Body of pancreas (tissue), 4 donors: ENCODE measurements at regions not wholly inside any gene's neighbourhood (a gene's known extent, or its start where the extent isn't known, plus 50 kb on each side); places are given as distances from the start of the nearest gene placed in this dataset.

Source experiments
- ATAC-seq: fragments of 150-250 bp; one replicate; pipeline ENCODE4 v1.9.1; 2016
- DNase-seq, 4 donors: peaks; one replicate each; pipeline ENCODE4 v3.0.0-alpha.2; 2019
- H3K27ac ChIP-seq, 4 donors: fragments of 200-600 bp; sonication (generic); 1 replicate in 3 of 4; 2 replicates in 1 of 4; pipeline versions ENCODE4 v1.5.1 to v1.6.1; 2016 to 2019; ENCODE audit warnings: mild to moderate bottlenecking in 1 of 4, mixed read lengths in 1 of 4, moderate library complexity in 1 of 4
- H3K27me3 ChIP-seq, 2 donors: fragments of 200-600 bp; sonication (generic); one replicate each; pipeline ENCODE4 v1.6.0; 2016; ENCODE audit warnings: mild to moderate bottlenecking in 1 of 2
- H3K36me3 ChIP-seq, 2 donors: fragments of 200-600 bp; sonication (generic); replicated peaks in 1 of 2; 2 replicates each; pipeline ENCODE4 v1.5.1; 2016; ENCODE audit warnings: low read depth in 2 of 2; ENCODE audit not compliant: insufficient read depth in 1 of 2
- H3K4me1 ChIP-seq: fragments of 200-600 bp; sonication (generic); one replicate; pipeline ENCODE4 v1.6.0; 2016
- H3K4me3 ChIP-seq, 2 donors: fragments of 200-600 bp; sonication (generic); 1 replicate in 1 of 2; 2 replicates in 1 of 2; pipeline ENCODE4 v1.5.1; 2016 to 2019
- H3K9me3 ChIP-seq, 3 donors: fragments of 200-600 bp; sonication (generic); 1 replicate in 2 of 3; 2 replicates in 1 of 3; pipeline ENCODE4 v1.5.1; 2016
- POLR2A ChIP-seq, 3 donors: fragments of 450-650 bp; IDR thresholded peaks; one replicate each; pipeline ENCODE4 v1.6.1; 2016; ENCODE audit warnings: antibody characterized with exemption in 3 of 3, mild to moderate bottlenecking in 2 of 3
- WGBS, 2 donors: methylation state at CpG; one replicate each; pipeline ENCODE4 v1.1.5; 2017; 5-methylcytosine and 5-hydroxymethylcytosine counted together
- intact Hi-C: fragments of 100-400 bp; cut with DNase I; formaldehyde crosslinking; loops from one replicate; pipeline ENCODE4 v1.15.1; 2023
- TF ChIP-seq, protein P1 (sequence below), 7 experiments: fragments of 450-650 bp in 4 of 7; fragments of 200-600 bp in 3 of 7; sonication (generic) in 3 of 7; IDR thresholded peaks; one replicate each; pipeline ENCODE4 v1.5.1; 2016 to 2019; ENCODE audit warnings: antibody characterized with exemption in 7 of 7

DNA sequence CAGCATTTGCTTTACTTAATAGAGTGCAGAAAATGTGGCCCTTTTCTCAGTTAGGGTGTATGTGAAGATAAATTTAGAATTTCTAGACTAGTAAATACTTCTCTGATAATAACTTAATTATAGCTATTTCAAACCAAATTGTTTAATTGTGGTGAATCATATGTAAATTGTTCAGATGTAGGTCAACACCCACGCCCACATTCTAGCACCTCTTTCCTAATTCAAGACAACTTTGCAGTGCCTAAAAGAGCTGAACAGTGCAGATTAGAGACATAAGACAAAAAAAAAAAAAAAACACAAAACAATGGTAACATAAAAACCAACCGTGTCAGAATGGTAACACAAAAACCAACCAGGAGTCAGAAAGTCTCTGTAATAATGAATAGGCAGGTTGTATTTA lies 758.3 kb downstream of the USP25 start:
- no peak for DNase-seq
- no peak overlapping the region for H3K4me3 ChIP-seq
- ATAC-seq = no peak
- intact Hi-C loops = no loop called here
- no peaks in the 10 kb centered on the region for H3K4me1 ChIP-seq
- H3K36me3 ChIP-seq = no peaks in the 10 kb centered on the region
- no peak overlapping the region for H3K27ac ChIP-seq
- no peaks in the 10 kb centered on the region for H3K27me3 ChIP-seq
- TF ChIP-seq, protein P1, sequence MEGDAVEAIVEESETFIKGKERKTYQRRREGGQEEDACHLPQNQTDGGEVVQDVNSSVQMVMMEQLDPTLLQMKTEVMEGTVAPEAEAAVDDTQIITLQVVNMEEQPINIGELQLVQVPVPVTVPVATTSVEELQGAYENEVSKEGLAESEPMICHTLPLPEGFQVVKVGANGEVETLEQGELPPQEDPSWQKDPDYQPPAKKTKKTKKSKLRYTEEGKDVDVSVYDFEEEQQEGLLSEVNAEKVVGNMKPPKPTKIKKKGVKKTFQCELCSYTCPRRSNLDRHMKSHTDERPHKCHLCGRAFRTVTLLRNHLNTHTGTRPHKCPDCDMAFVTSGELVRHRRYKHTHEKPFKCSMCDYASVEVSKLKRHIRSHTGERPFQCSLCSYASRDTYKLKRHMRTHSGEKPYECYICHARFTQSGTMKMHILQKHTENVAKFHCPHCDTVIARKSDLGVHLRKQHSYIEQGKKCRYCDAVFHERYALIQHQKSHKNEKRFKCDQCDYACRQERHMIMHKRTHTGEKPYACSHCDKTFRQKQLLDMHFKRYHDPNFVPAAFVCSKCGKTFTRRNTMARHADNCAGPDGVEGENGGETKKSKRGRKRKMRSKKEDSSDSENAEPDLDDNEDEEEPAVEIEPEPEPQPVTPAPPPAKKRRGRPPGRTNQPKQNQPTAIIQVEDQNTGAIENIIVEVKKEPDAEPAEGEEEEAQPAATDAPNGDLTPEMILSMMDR (IDR thresholded peaks at IDR 0.05) = no peak
- TF ChIP-seq POLR2A (IDR thresholded peaks at IDR 0.05) = no peak
- 73 to 83% methylated on average over 2 of the region's 2 CpGs for WGBS, 2 donors
- H3K9me3 ChIP-seq = no peaks in the 10 kb centered on the region

DNA sequence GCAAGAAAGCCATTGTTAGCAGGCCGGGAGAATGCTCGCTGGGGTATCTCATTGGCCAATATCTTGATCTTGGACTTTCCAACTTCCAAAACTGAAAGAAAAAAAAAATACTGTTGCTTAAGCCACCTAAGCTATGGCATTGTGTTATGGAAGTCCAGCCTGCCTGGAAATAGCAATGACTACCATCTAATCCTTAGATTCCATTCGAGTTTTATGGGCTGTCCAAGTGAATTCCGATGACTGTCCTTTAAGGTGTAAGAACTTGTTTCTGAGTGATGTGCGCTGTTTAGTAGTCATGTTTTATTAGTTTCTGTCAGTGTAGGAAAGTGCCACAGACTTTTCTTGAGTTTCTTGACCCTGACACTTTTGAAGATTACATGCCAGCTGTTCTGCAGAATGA lies 762.6 kb downstream of the USP25 start:
- Histone ChIP-seq H3K36me3 (no peaks in the 10 kb centered on the region), H3K27me3 (no peaks in the 10 kb centered on the region), H3K27ac (no peak overlapping the region), H3K4me3 (no peak overlapping the region), H3K4me1 (no peaks in the 10 kb centered on the region), H3K9me3 (no peaks in the 10 kb centered on the region)
- DNase-seq (no peak), ATAC-seq (no peak)
- TF ChIP-seq, protein P1 (IDR thresholded peaks at IDR 0.05) = no peak
- TF ChIP-seq POLR2A (IDR thresholded peaks at IDR 0.05) = no peak
- intact Hi-C loops = no loop called here
- 88 to 92% methylated on average over 5 of the region's 5 CpGs for WGBS, 2 donors

DNA sequence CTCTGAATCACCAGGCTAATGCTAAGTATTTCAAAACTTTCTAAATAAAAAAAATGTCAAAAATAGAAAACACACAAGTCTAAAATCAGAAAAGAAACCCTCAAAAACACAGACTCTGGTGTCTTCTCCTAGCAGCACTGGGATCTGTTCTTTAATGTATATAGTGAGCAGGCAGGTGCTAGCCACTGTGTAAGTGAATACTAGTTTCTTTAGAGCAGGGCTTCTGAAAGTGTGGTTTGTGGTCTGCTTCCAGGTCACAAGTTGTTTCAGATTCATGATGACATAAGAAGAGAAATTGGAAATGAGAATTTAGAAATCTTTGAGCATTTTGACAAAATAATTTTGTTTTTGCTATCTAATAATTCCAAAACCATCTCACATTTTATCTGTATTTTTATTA lies 763.1 kb downstream of the USP25 start:
- TF ChIP-seq, protein P1 (IDR thresholded peaks at IDR 0.05) = no peak
- no peak for TF ChIP-seq POLR2A (IDR thresholded peaks at IDR 0.05)
- ATAC-seq (no peak), DNase-seq (no peak)
- H3K36me3 ChIP-seq = no peaks in the 10 kb centered on the region
- H3K4me1 ChIP-seq = no peaks in the 10 kb centered on the region
- no peak overlapping the region for H3K27ac ChIP-seq
- H3K27me3 ChIP-seq = no peaks in the 10 kb centered on the region
- intact Hi-C loops = no loop called here
- H3K4me3 ChIP-seq = no peak overlapping the region
- H3K9me3 ChIP-seq = no peaks in the 10 kb centered on the region

DNA sequence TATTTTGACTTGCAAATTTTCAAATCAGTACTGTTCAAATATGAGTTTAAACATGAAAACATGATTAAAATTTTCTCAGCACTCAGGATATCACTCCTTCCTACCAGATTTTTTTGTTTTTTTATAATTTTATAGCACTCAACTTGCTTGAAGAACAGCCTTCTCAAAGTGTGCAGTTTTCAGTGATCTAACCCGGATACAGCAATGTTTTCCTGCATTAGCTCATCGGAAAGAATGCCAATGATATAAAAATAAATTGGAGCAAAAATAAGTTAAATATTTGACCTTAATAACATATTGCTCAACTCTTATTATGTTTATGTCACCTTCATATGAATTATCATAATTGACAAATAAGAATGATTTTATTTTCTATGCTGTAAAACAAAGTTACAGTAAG lies 766.8 kb downstream of the USP25 start:
- no peaks in the 10 kb centered on the region for H3K4me1 ChIP-seq
- H3K9me3 ChIP-seq = no peaks in the 10 kb centered on the region
- DNase-seq (no peak), ATAC-seq (no peak)
- intact Hi-C loops = no loop called here
- H3K36me3 ChIP-seq = no peaks in the 10 kb centered on the region
- H3K27ac ChIP-seq = no peak overlapping the region
- no peak for TF ChIP-seq POLR2A (IDR thresholded peaks at IDR 0.05)
- TF ChIP-seq, protein P1 (IDR thresholded peaks at IDR 0.05) = no peak
- no peaks in the 10 kb centered on the region for H3K27me3 ChIP-seq
- 77 to 81% methylated on average over 2 of the region's 2 CpGs for WGBS, 2 donors
- H3K4me3 ChIP-seq = no peak overlapping the region

DNA sequence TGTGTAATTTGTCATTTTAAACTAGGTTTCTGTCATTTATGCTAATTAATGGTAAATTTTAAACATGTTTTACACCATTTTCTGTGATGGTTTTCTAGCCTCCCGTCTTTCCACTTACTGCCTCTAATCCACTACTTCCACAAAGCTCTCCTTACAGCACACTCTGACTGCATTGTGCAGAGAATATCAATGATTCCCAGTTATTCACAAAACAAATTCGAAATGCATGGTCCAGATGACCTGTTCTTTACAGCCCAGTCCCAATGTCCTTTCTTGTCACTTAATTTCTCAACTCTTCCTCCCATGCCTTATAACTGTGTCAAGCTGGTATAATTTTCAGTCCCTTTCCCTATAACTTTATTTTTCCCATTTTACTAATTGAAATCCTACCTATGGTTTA lies 770.5 kb downstream of the USP25 start:
- ATAC-seq (no peak), DNase-seq (no peak)
- no peaks in the 10 kb centered on the region for H3K27me3 ChIP-seq
- no peak for TF ChIP-seq POLR2A (IDR thresholded peaks at IDR 0.05)
- TF ChIP-seq, protein P1 (IDR thresholded peaks at IDR 0.05) = no peak
- 65 to 68% methylated on average over 2 of the region's 2 CpGs for WGBS, 2 donors
- H3K27ac ChIP-seq = no peak overlapping the region
- intact Hi-C loops = no loop called here
- H3K9me3 ChIP-seq = no peaks in the 10 kb centered on the region
- H3K36me3 ChIP-seq = no peaks in the 10 kb centered on the region
- no peak overlapping the region for H3K4me3 ChIP-seq
- H3K4me1 ChIP-seq = no peaks in the 10 kb centered on the region
